ENCODE measurements at regions not wholly inside any gene's neighbourhood (a gene's known extent, or its start where the extent isn't known, plus 50 kb on each side); places are given as distances from the start of the nearest gene placed in this dataset.
"Not testable (repeated sequence)": the region's sequence is repeated elsewhere in the genome, so short reads cannot be mapped to it uniquely, and the experiment has no call there.

DNA sequence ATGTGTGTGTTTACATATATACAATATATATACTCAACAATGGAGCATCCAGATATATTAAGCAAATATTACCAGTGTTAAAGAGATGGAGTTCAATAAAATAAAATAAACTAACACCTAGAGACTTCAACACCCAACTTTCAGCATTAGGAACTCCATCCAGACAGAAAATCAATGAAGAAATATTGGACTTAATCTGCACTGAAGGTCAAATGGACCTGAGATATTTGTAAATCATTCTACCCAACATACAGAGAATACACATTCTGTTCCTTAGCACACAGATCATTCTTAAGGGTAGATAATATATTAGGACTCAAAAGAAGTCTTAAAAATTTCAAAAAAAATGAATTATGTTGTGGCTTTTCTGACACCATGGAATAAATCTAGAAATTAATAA is 832.3 kb upstream of the ADGRB3 start:
- Histone ChIP-seq H3K9me3 (ENCODE audit: control insufficient read depth in 3 of 3, low read length in 3 of 3) (no peaks in the 10 kb centered on the region), H3K4me3 (ENCODE audit: low read length in 3 of 3) (no peak overlapping the region), H3K4me1 (ENCODE audit: control insufficient read depth in 3 of 3, insufficient read depth in 3 of 3, low read length in 3 of 3) (no peaks in the 10 kb centered on the region), H3K9ac (ENCODE audit: low read depth in 1 of 3, low read length in 3 of 3) (no peak overlapping the region), H3K27ac (ENCODE audit: low read depth, low read length) (no peak overlapping the region), H3K36me3 (ENCODE audit: control insufficient read depth in 3 of 3, insufficient read depth in 3 of 3, low read length in 3 of 3) (no peaks in the 10 kb centered on the region), H3K27me3 (ENCODE audit: control insufficient read depth in 3 of 3, insufficient read depth in 3 of 3, low read length in 3 of 3) (no peaks in the 10 kb centered on the region)

DNA sequence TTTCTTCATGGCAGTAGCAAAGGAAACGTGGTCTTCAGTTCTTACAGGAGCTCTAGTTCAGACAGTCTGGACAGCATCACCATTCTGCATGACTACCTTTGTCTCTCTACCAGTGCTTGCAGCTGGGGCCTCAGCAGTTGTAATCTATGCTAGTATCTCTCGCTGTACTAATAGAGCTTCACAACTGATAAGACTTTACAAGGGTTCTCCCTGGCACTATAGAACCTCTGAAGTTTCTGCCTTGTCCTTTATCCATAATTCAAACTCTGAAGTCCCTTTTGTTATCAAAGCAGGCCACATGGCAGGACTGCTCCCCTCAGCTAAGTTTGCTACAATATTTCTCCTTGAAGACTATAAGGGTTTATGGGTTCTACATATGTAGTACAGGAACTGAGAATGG is 842.1 kb upstream of the ADGRB3 start:
- Histone ChIP-seq H3K4me3 (ENCODE audit: low read length in 3 of 3) (no peak overlapping the region), H3K9ac (ENCODE audit: low read depth in 1 of 3, low read length in 3 of 3) (no peak overlapping the region), H3K4me1 (ENCODE audit: control insufficient read depth in 3 of 3, insufficient read depth in 3 of 3, low read length in 3 of 3) (no peaks in the 10 kb centered on the region), H3K36me3 (ENCODE audit: control insufficient read depth in 3 of 3, insufficient read depth in 3 of 3, low read length in 3 of 3) (no peaks in the 10 kb centered on the region), H3K27me3 (ENCODE audit: control insufficient read depth in 3 of 3, insufficient read depth in 3 of 3, low read length in 3 of 3) (no peaks in the 10 kb centered on the region), H3K9me3 (ENCODE audit: control insufficient read depth in 3 of 3, low read length in 3 of 3) (no peaks in the 10 kb centered on the region), H3K27ac (ENCODE audit: low read depth, low read length) (no peak overlapping the region)

DNA sequence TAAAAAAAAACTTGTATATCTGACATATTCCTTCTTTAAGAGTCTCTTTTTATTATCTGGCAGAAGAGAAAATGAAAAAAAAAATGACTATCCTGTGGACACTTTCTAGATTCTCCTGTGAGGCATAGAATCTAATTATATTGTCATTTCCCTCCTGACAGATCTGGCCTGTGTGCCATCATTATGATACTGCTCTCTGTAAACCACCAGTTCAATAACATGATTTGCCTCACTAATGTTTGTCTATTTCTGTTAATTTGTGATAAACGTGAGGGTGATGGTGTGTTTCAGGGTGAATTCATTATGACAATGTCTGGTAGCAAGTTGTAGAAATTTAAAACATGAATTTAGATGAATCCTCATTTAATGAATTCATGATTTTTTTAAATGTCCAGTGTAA is 844.5 kb upstream of the ADGRB3 start:
- H3K36me3 ChIP-seq (ENCODE audit: control insufficient read depth in 3 of 3, insufficient read depth in 3 of 3, low read length in 3 of 3): no peaks in the 10 kb centered on the region
- no peak overlapping the region for H3K4me3 ChIP-seq (ENCODE audit: low read length in 3 of 3)
- no peak overlapping the region for H3K9ac ChIP-seq (ENCODE audit: low read depth in 1 of 3, low read length in 3 of 3)

GRCh38 chr6:67787119-67787518 is 848.0 kb upstream of the ADGRB3 start:
- H3K36me3 ChIP-seq (ENCODE audit: control insufficient read depth in 3 of 3, insufficient read depth in 3 of 3, low read length in 3 of 3); H3K27me3 ChIP-seq (ENCODE audit: control insufficient read depth in 3 of 3, insufficient read depth in 3 of 3, low read length in 3 of 3); H3K4me1 ChIP-seq (ENCODE audit: control insufficient read depth in 3 of 3, insufficient read depth in 3 of 3, low read length in 3 of 3); H3K27ac ChIP-seq (ENCODE audit: low read depth, low read length); H3K4me3 ChIP-seq (ENCODE audit: low read length in 3 of 3); H3K9me3 ChIP-seq (ENCODE audit: control insufficient read depth in 3 of 3, low read length in 3 of 3); H3K9ac ChIP-seq (ENCODE audit: low read depth in 1 of 3, low read length in 3 of 3): not testable (repeated sequence)

More for the DNA sequence above, 844.5 kb upstream of the ADGRB3 start:
- Histone ChIP-seq H3K4me1 (ENCODE audit: control insufficient read depth in 3 of 3, insufficient read depth in 3 of 3, low read length in 3 of 3) (no peaks in the 10 kb centered on the region), H3K27me3 (ENCODE audit: control insufficient read depth in 3 of 3, insufficient read depth in 3 of 3, low read length in 3 of 3) (no peaks in the 10 kb centered on the region), H3K9me3 (ENCODE audit: control insufficient read depth in 3 of 3, low read length in 3 of 3) (no peaks in the 10 kb centered on the region), H3K27ac (ENCODE audit: low read depth, low read length) (no peak overlapping the region)

DNA sequence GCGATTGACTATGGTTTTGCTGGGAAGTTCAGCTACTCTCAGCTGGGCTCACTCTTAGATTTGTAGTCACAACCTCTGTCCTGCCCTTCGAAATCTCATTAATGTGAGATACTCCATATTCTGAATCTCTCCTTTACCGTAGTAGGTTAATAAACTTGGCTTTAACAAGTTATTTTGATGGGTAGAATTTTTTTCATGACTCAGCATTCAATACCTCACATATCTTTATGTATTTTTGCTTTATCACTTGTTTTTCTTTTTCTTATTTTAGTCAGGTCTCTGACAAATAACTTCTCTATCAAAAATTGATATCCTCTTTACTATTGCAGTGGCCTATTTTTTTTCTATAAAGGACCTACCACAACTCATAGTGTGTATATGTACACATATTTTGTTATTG is 855.2 kb upstream of the ADGRB3 start:
- Histone ChIP-seq H3K9ac (ENCODE audit: low read depth in 1 of 3, low read length in 3 of 3) (no peak overlapping the region), H3K4me3 (ENCODE audit: low read length in 3 of 3) (no peak overlapping the region), H3K27ac (ENCODE audit: low read depth, low read length) (no peak overlapping the region)

DNA sequence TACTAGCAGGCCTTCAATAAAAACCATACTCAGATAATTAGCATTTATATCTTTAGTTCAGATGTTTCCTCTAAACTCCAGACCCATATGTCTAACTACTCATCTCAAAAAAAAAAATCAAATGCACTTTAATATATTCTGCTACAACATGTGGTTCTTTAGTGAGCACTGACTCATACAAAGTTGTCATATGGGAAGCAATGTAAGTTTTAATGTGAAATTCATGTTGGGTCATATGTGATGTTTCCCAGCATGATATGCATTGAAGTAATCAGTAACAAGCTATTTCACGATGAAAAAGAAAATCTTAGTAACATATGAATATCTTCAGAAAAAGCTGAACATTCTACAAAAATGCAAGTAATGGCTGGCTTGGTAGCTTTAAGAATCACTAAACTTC is 859.7 kb upstream of the ADGRB3 start:
- no peak overlapping the region for H3K9ac ChIP-seq (ENCODE audit: low read depth in 1 of 3, low read length in 3 of 3)
- no peaks in the 10 kb centered on the region for H3K27me3 ChIP-seq (ENCODE audit: control insufficient read depth in 3 of 3, insufficient read depth in 3 of 3, low read length in 3 of 3)
- H3K4me1 ChIP-seq (ENCODE audit: control insufficient read depth in 3 of 3, insufficient read depth in 3 of 3, low read length in 3 of 3): no peaks in the 10 kb centered on the region
- H3K4me3 ChIP-seq (ENCODE audit: low read length in 3 of 3): no peak overlapping the region
- no peak overlapping the region for H3K27ac ChIP-seq (ENCODE audit: low read depth, low read length)
- no peaks in the 10 kb centered on the region for H3K9me3 ChIP-seq (ENCODE audit: control insufficient read depth in 3 of 3, low read length in 3 of 3)
- no peaks in the 10 kb centered on the region for H3K36me3 ChIP-seq (ENCODE audit: control insufficient read depth in 3 of 3, insufficient read depth in 3 of 3, low read length in 3 of 3)

More for the DNA sequence above, 855.2 kb upstream of the ADGRB3 start:
- Histone ChIP-seq H3K27me3 (ENCODE audit: control insufficient read depth in 3 of 3, insufficient read depth in 3 of 3, low read length in 3 of 3) (no peaks in the 10 kb centered on the region), H3K4me1 (ENCODE audit: control insufficient read depth in 3 of 3, insufficient read depth in 3 of 3, low read length in 3 of 3) (no peaks in the 10 kb centered on the region), H3K9me3 (ENCODE audit: control insufficient read depth in 3 of 3, low read length in 3 of 3) (no peaks in the 10 kb centered on the region), H3K36me3 (ENCODE audit: control insufficient read depth in 3 of 3, insufficient read depth in 3 of 3, low read length in 3 of 3) (no peaks in the 10 kb centered on the region)

GRCh38 chr6:67768972-67769371 is 866.1 kb upstream of the ADGRB3 start:
- H3K4me3 ChIP-seq (ENCODE audit: low read length in 3 of 3): no peak overlapping the region
- H3K9me3 ChIP-seq (ENCODE audit: control insufficient read depth in 3 of 3, low read length in 3 of 3): no peaks in the 10 kb centered on the region
- H3K36me3 ChIP-seq (ENCODE audit: control insufficient read depth in 3 of 3, insufficient read depth in 3 of 3, low read length in 3 of 3): no peaks in the 10 kb centered on the region
- no peaks in the 10 kb centered on the region for H3K4me1 ChIP-seq (ENCODE audit: control insufficient read depth in 3 of 3, insufficient read depth in 3 of 3, low read length in 3 of 3)
- H3K27ac ChIP-seq (ENCODE audit: low read depth, low read length): no peak overlapping the region
- no peak overlapping the region for H3K9ac ChIP-seq (ENCODE audit: low read depth in 1 of 3, low read length in 3 of 3)
- no peaks in the 10 kb centered on the region for H3K27me3 ChIP-seq (ENCODE audit: control insufficient read depth in 3 of 3, insufficient read depth in 3 of 3, low read length in 3 of 3)

DNA sequence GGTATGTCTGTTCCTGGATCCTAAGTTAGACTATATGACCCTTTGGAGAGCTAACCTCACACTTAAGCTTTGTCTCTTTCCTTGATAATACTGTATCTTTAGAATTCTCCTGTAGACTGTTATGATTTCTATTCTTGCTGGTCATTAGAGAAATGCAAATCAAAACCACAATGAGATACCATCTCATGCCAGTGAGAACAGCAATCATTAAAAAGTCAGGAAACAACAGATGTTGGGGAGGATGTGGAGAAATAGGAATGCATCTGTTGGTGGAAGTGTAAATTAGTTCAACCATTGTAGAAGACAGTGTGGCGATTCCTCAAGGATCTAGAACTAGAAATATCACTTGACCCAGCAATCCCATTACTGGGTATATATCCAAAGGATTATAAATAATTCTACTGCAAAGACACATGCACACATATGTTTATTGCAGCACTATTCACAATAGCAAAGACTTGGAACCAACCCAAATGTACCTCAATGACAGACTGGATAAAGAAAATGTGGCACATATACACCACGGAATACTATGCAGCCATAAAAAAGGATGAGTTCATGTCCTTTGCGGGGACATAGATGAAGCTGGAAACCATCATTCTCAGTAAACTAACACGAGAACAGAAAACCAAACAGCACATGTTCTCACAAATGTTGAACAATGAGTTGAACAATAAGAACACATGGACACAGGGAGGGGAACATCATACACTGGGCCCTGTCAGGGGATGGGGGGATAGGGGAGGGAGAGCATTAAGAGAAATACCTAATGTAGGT is 867.8 kb upstream of the ADGRB3 start:
- not testable (repeated sequence) for H3K9ac ChIP-seq (ENCODE audit: low read depth in 1 of 3, low read length in 3 of 3); H3K36me3 ChIP-seq (ENCODE audit: control insufficient read depth in 3 of 3, insufficient read depth in 3 of 3, low read length in 3 of 3); H3K9me3 ChIP-seq (ENCODE audit: control insufficient read depth in 3 of 3, low read length in 3 of 3); H3K4me1 ChIP-seq (ENCODE audit: control insufficient read depth in 3 of 3, insufficient read depth in 3 of 3, low read length in 3 of 3); H3K27me3 ChIP-seq (ENCODE audit: control insufficient read depth in 3 of 3, insufficient read depth in 3 of 3, low read length in 3 of 3); H3K27ac ChIP-seq (ENCODE audit: low read depth, low read length); H3K4me3 ChIP-seq (ENCODE audit: low read length in 3 of 3)

DNA sequence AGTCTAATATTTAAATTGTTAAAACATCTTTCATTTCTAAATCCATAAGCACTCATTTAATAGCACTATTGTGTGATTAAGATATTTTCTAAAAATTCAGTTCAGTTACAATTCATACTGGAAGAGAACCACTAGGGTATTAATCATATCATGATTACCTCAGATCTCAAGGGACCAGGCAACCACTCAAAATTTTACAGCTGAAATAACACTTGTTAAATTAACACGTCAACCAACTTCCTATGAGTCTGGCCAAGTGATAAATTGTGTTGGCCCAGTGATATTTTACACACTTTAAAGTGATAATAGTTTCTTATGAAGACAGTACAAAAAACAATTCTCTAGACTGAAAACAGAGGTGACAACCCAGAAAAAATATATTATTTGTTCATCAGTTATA is 869.0 kb upstream of the ADGRB3 start:
- Histone ChIP-seq H3K36me3 (ENCODE audit: control insufficient read depth in 3 of 3, insufficient read depth in 3 of 3, low read length in 3 of 3) (no peaks in the 10 kb centered on the region), H3K9ac (ENCODE audit: low read depth in 1 of 3, low read length in 3 of 3) (no peak overlapping the region), H3K9me3 (ENCODE audit: control insufficient read depth in 3 of 3, low read length in 3 of 3) (no peaks in the 10 kb centered on the region), H3K27me3 (ENCODE audit: control insufficient read depth in 3 of 3, insufficient read depth in 3 of 3, low read length in 3 of 3) (no peaks in the 10 kb centered on the region), H3K4me1 (ENCODE audit: control insufficient read depth in 3 of 3, insufficient read depth in 3 of 3, low read length in 3 of 3) (no peaks in the 10 kb centered on the region), H3K4me3 (ENCODE audit: low read length in 3 of 3) (no peak overlapping the region), H3K27ac (ENCODE audit: low read depth, low read length) (no peak overlapping the region)

GRCh38 chr6:67759001-67759400 is 876.1 kb upstream of the ADGRB3 start:
- Histone ChIP-seq H3K27me3 (ENCODE audit: control insufficient read depth in 3 of 3, insufficient read depth in 3 of 3, low read length in 3 of 3) (no peaks in the 10 kb centered on the region), H3K27ac (ENCODE audit: low read depth, low read length) (no peak overlapping the region), H3K36me3 (ENCODE audit: control insufficient read depth in 3 of 3, insufficient read depth in 3 of 3, low read length in 3 of 3) (no peaks in the 10 kb centered on the region), H3K9me3 (ENCODE audit: control insufficient read depth in 3 of 3, low read length in 3 of 3) (no peaks in the 10 kb centered on the region), H3K4me1 (ENCODE audit: control insufficient read depth in 3 of 3, insufficient read depth in 3 of 3, low read length in 3 of 3) (no peaks in the 10 kb centered on the region), H3K9ac (ENCODE audit: low read depth in 1 of 3, low read length in 3 of 3) (no peak overlapping the region), H3K4me3 (ENCODE audit: low read length in 3 of 3) (no peak overlapping the region)
